Cardiac muscle cell (in vitro differentiated cells and primary cell): ENCODE measurements at regions not wholly inside any gene's neighbourhood (a gene's known extent, or its start where the extent isn't known, plus 50 kb on each side); places are given as distances from the start of the nearest gene placed in this dataset.

Experiments used
- DNase-seq, 2 donors: peaks; one replicate each; pipeline versions ENCODE4 v3.0.0 to v3.0.0-alpha.2; 2010 to 2017; ENCODE audit warnings: low read depth in 1 of 2, low spot score in 1 of 2
- H3K27ac ChIP-seq: fragments of 200-600 bp; sonication (generic); 2 replicates; pipeline ENCODE4 v1.5.1; 2016
- H3K27me3 ChIP-seq: fragments of 200-600 bp; sonication (generic); 2 replicates; pipeline ENCODE4 v1.6.0; 2016; ENCODE audit warnings: control low read depth
- H3K36me3 ChIP-seq: fragments of 200-600 bp; sonication (generic); 2 replicates; pipeline ENCODE4 v1.5.1; 2016; ENCODE audit warnings: control low read depth
- H3K4me1 ChIP-seq: fragments of 200-600 bp; sonication (generic); 2 replicates; pipeline ENCODE4 v1.8.1; 2017; ENCODE audit warnings: low read depth, mild to moderate bottlenecking, mixed run types
- H3K4me3 ChIP-seq: fragments of 200-600 bp; sonication (generic); 2 replicates; pipeline ENCODE4 v1.5.1; 2016; ENCODE audit warnings: mild to moderate bottlenecking
- H3K9me3 ChIP-seq: fragments of 200-600 bp; sonication (generic); 2 replicates; pipeline ENCODE4 v1.5.1; 2017; ENCODE audit warnings: low read depth, mild to moderate bottlenecking, control low read depth
- CTCF ChIP-seq: IDR thresholded peaks from 2 replicates; pipeline ENCODE4 v1.5.1; 2012; ENCODE audit warnings: low read depth, mild to moderate bottlenecking, low read length

GRCh38 chr2:9096761-9097160 is 93.3 kb upstream of the MBOAT2 start:
- Histone ChIP-seq H3K36me3 (no peaks in the 10 kb centered on the region), H3K27me3 (no peaks in the 10 kb centered on the region), H3K27ac (no peak overlapping the region), H3K4me3 (no peak overlapping the region), H3K9me3 (no peaks in the 10 kb centered on the region), H3K4me1 (no peaks in the 10 kb centered on the region)
- no peak for DNase-seq
- no peak for TF ChIP-seq CTCF

GRCh38 chr2:9095690-9096089 is 92.2 kb upstream of the MBOAT2 start:
- H3K27me3 ChIP-seq, result no peaks in the 10 kb centered on the region
- no peaks in the 10 kb centered on the region for H3K4me1 ChIP-seq
- H3K36me3 ChIP-seq, result no peaks in the 10 kb centered on the region
- no peak overlapping the region for H3K27ac ChIP-seq
- peak; percentile 38 for TF ChIP-seq CTCF
- H3K4me3 ChIP-seq, result no peak overlapping the region
- no peaks in the 10 kb centered on the region for H3K9me3 ChIP-seq
- DNase-seq, result peak; percentile 31 to 77

GRCh38 chr2:9095226-9095625 is 91.7 kb upstream of the MBOAT2 start:
- Histone ChIP-seq H3K4me3 (no peak overlapping the region), H3K36me3 (no peaks in the 10 kb centered on the region), H3K27ac (no peak overlapping the region), H3K4me1 (no peaks in the 10 kb centered on the region), H3K27me3 (no peaks in the 10 kb centered on the region), H3K9me3 (no peaks in the 10 kb centered on the region)
- no peak for DNase-seq
- TF ChIP-seq CTCF, result no peak

- DNase-seq, result no peak
- Histone ChIP-seq H3K27ac (no peak overlapping the region), H3K4me3 (no peak overlapping the region), H3K9me3 (no peaks in the 10 kb centered on the region), H3K4me1 (no peaks in the 10 kb centered on the region), H3K36me3 (no peaks in the 10 kb centered on the region), H3K27me3 (no peaks in the 10 kb centered on the region)
- TF ChIP-seq CTCF, result no peak
Observed at GRCh38 chr2:9094117-9094516, 90.6 kb upstream of the MBOAT2 start.

GRCh38 chr2:9093324-9093723 is 89.8 kb upstream of the MBOAT2 start:
- no peak for DNase-seq
- Histone ChIP-seq H3K36me3 (no peaks in the 10 kb centered on the region), H3K4me3 (no peak overlapping the region), H3K9me3 (no peaks in the 10 kb centered on the region), H3K27ac (no peak overlapping the region), H3K27me3 (no peaks in the 10 kb centered on the region), H3K4me1 (no peaks in the 10 kb centered on the region)
- no peak for TF ChIP-seq CTCF
